CD14-positive monocyte (primary cell): ENCODE measurements at regions not wholly inside any gene's neighbourhood (a gene's known extent, or its start where the extent isn't known, plus 50 kb on each side); places are given as distances from the start of the nearest gene placed in this dataset.
A peak's percentile ranks its signal among the peaks of the same experiment; 100 is the strongest.

Experiments
- DNase-seq, 3 donors: peaks; one replicate each; pipeline ENCODE4 v3.0.0-alpha.2; 2011 to 2022
- H2AFZ ChIP-seq: 2 replicates; pipeline ENCODE4 v1.6.0; 2012; ENCODE audit warnings: mild to moderate bottlenecking, low read depth, low read length, inconsistent platforms; ENCODE audit not compliant: insufficient read depth, poor library complexity, severe bottlenecking
- H3K27ac ChIP-seq, 2 donors: 1 replicate in 1 of 2; 2 replicates in 1 of 2; pipeline ENCODE4 v1.5.1; 2012 to 2013; ENCODE audit warnings: low read length in 2 of 2, control low read depth in 1 of 2, inconsistent platforms in 1 of 2, low read depth in 1 of 2, mild to moderate bottlenecking in 1 of 2
- H3K27me3 ChIP-seq, 2 donors: one replicate each; pipeline versions ENCODE4 v1.6.0 to v1.6.1; 2011 to 2013; ENCODE audit warnings: low read length in 2 of 2; ENCODE audit not compliant: control insufficient read depth in 2 of 2, insufficient read depth in 2 of 2
- H3K36me3 ChIP-seq, 2 donors: replicated peaks in 1 of 2; 1 replicate in 1 of 2; 2 replicates in 1 of 2; pipeline versions ENCODE4 v1.5.1 to v1.6.1; 2012 to 2013; ENCODE audit warnings: low read length in 2 of 2, control low read depth in 1 of 2, inconsistent platforms in 1 of 2, mild to moderate bottlenecking in 1 of 2; ENCODE audit not compliant: insufficient read depth in 2 of 2, control insufficient read depth in 1 of 2
- H3K4me1 ChIP-seq, 2 donors: 1 replicate in 1 of 2; 2 replicates in 1 of 2; pipeline versions ENCODE4 v1.5.1 to v1.6.1; 2012 to 2013; ENCODE audit warnings: low read length in 2 of 2, control low read depth in 1 of 2, inconsistent platforms in 1 of 2, mild to moderate bottlenecking in 1 of 2, moderate library complexity in 1 of 2; ENCODE audit not compliant: insufficient read depth in 2 of 2, control insufficient read depth in 1 of 2
- H3K4me2 ChIP-seq: replicated peaks from 2 replicates; pipeline ENCODE3; 2012; ENCODE audit warnings: low read length, moderate library complexity, mild to moderate bottlenecking; ENCODE audit not compliant: poor library complexity, severe bottlenecking; ENCODE audit errors: extremely low read depth
- H3K4me3 ChIP-seq, 3 experiments: fragments of 200-600 bp in 1 of 3; sonication (generic) in 1 of 3; replicated peaks in 1 of 3; 1 replicate in 2 of 3; 2 replicates in 1 of 3; pipeline ENCODE4 v1.5.1; 2011 to 2013; ENCODE audit warnings: low read length in 3 of 3, mild to moderate bottlenecking in 3 of 3, control low read depth in 2 of 3, low read depth in 2 of 3, inconsistent platforms in 1 of 3, moderate library complexity in 1 of 3
- H3K79me2 ChIP-seq: 2 replicates; pipeline ENCODE4 v1.6.0; 2012; ENCODE audit warnings: mild to moderate bottlenecking, control low read depth, inconsistent platforms, low read length, moderate library complexity; ENCODE audit not compliant: insufficient read depth
- H3K9ac ChIP-seq: 2 replicates; pipeline ENCODE4 v1.6.0; 2017; ENCODE audit warnings: low read length, mild to moderate bottlenecking; ENCODE audit not compliant: insufficient read depth, poor library complexity, severe bottlenecking
- H3K9me3 ChIP-seq, 2 donors: replicated peaks in 1 of 2; 1 replicate in 1 of 2; 2 replicates in 1 of 2; pipeline versions ENCODE4 v1.5.1 to v1.6.1; 2012 to 2013; ENCODE audit warnings: low read length in 2 of 2, control low read depth in 1 of 2; ENCODE audit not compliant: control insufficient read depth in 1 of 2, insufficient read depth in 1 of 2
- H4K20me1 ChIP-seq: 2 replicates; pipeline ENCODE4 v1.6.0; 2012; ENCODE audit warnings: mild to moderate bottlenecking, low read length, control low read depth, moderate library complexity; ENCODE audit not compliant: insufficient read depth
- H3K27ac Mint-ChIP-seq, 7 donors: one replicate each; pipeline ENCODE4 v1.8.0; 2020; ENCODE audit warnings: mild to moderate bottlenecking in 7 of 7, mixed read lengths in 7 of 7, moderate library complexity in 6 of 7, inconsistent platforms in 2 of 7
- H3K27me3 Mint-ChIP-seq, 3 donors: one replicate each; pipeline ENCODE4 v1.8.0; 2021 to 2022; ENCODE audit warnings: low read depth in 3 of 3, mild to moderate bottlenecking in 3 of 3, mixed read lengths in 3 of 3, moderate library complexity in 3 of 3, inconsistent platforms in 1 of 3
- H3K36me3 Mint-ChIP-seq, 2 donors: one replicate each; pipeline ENCODE4 v1.8.0; 2020; ENCODE audit warnings: mixed read lengths in 2 of 2, inconsistent platforms in 1 of 2, mild to moderate bottlenecking in 1 of 2
- H3K4me1 Mint-ChIP-seq: one replicate; pipeline ENCODE4 v1.8.0; 2020; ENCODE audit warnings: mild to moderate bottlenecking, mixed read lengths
- H3K4me3 Mint-ChIP-seq, 2 donors: one replicate each; pipeline ENCODE4 v1.8.0; 2020; ENCODE audit warnings: mild to moderate bottlenecking in 2 of 2, mixed read lengths in 2 of 2, moderate library complexity in 1 of 2
- H3K9me3 Mint-ChIP-seq, 7 donors: one replicate each; pipeline ENCODE4 v1.8.0; 2020 to 2022; ENCODE audit warnings: mixed read lengths in 7 of 7, mild to moderate bottlenecking in 6 of 7, moderate library complexity in 6 of 7, inconsistent platforms in 2 of 7
- WGBS: methylation state at CpG from one replicate; pipeline ENCODE4 v1.1.5; 2013; ENCODE audit warnings: missing lambda C conversion rate; ENCODE audit not compliant: insufficient coverage; 5-methylcytosine and 5-hydroxymethylcytosine counted together
- intact Hi-C, 2 donors: fragments of 100-400 bp; cut with micrococcal nuclease; formaldehyde crosslinking; loops; one replicate each; pipeline versions ENCODE4 v1.15.0 to v1.15.1; 2023
- TF ChIP-seq, protein P1 (sequence below): fragments of 200-600 bp; IDR thresholded peaks from one replicate; pipeline ENCODE4 v1.8.0; 2022; ENCODE audit warnings: antibody characterized with exemption, mild to moderate bottlenecking

DNA sequence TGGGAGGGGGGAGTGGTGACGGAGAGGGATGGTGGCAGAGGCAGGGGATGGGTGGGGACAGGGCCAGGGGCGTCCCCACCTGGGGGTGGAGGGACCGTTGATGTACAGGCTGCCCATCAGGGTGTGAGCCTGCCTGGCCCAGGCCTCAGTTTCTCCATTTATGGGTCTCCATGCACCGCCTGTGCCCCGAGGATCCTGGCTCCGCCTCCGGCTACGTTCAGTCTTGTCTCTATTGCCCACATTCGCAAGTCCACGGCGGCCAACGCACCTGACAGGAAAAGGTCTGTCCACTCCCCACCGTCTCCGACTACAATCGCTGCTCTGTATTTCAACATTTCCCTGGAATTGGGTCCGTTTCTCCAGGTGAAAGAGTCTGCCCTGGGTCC is 96.3 kb upstream of the NKX1-1 start:
- DNase-seq = no peak
- H4K20me1 ChIP-seq = no peaks in the 10 kb centered on the region
- no peaks in the 10 kb centered on the region for H3K9me3 Mint-ChIP-seq
- no peaks in the 10 kb centered on the region for H3K36me3 ChIP-seq
- H3K4me1 Mint-ChIP-seq = no peaks in the 10 kb centered on the region
- H3K4me3 Mint-ChIP-seq = no peak overlapping the region
- intact Hi-C loops = no loop called here
- no peaks in the 10 kb centered on the region for H3K79me2 ChIP-seq
- H3K4me1 ChIP-seq = no peaks in the 10 kb centered on the region
- H3K9me3 ChIP-seq = no peaks in the 10 kb centered on the region
- H3K27ac Mint-ChIP-seq = peak overlapping the region in 1 of 7 donors; percentile 18
- no peak overlapping the region for H3K9ac ChIP-seq
- H3K27ac ChIP-seq = no peak overlapping the region
- no peaks in the 10 kb centered on the region for H3K36me3 Mint-ChIP-seq
- TF ChIP-seq, protein P1, sequence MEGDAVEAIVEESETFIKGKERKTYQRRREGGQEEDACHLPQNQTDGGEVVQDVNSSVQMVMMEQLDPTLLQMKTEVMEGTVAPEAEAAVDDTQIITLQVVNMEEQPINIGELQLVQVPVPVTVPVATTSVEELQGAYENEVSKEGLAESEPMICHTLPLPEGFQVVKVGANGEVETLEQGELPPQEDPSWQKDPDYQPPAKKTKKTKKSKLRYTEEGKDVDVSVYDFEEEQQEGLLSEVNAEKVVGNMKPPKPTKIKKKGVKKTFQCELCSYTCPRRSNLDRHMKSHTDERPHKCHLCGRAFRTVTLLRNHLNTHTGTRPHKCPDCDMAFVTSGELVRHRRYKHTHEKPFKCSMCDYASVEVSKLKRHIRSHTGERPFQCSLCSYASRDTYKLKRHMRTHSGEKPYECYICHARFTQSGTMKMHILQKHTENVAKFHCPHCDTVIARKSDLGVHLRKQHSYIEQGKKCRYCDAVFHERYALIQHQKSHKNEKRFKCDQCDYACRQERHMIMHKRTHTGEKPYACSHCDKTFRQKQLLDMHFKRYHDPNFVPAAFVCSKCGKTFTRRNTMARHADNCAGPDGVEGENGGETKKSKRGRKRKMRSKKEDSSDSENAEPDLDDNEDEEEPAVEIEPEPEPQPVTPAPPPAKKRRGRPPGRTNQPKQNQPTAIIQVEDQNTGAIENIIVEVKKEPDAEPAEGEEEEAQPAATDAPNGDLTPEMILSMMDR = no peak
- no peak overlapping the region for H2AFZ ChIP-seq
- H3K4me2 ChIP-seq = no peak overlapping the region
- no peak overlapping the region for H3K4me3 ChIP-seq
- H3K27me3 ChIP-seq = no peaks in the 10 kb centered on the region
- WGBS = 92% methylated on average over 15 of the region's 16 CpGs
- H3K27me3 Mint-ChIP-seq = peaks cover 6 to 8% (median 6%) of the 10 kb centered on the region in 3 donors

DNA sequence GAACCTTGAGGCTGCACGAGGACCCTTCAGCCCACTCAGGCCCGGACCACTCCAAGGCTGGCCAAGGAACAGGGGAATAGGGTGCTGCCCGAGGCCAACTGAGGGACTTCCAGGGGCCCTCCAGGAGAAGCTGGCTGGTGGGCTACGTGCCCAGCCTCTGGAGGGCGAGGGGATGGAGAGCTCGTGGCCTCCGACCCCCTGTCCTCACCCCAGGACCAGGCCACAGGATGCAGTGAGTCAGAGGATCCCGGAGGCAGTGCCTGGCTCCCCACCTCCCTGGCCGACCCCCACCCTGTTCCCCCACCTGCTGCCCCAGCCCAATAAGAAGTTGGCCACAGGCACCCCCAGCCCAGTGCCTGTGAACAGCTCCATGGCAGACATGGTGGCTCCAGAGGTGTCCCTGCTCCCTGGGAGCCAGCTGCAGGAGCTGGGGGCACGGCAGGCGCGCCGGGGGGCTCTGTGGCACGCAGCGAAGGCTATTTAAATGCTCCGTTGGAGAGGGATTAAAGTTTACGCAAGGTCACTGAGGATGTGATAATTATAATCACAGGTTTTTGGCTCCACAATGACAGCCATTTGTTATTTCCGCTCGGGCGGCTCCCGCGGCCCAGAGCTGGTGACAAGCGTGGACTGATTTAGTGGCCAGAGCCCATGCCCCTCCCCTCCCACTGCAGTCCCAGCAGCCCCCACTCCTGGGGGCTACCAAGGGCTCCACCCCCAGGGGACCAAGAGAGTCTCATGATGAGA is 95.7 kb upstream of the NKX1-1 start:
- no peak for DNase-seq
- TF ChIP-seq, protein P1 = no peak
- H3K4me3 Mint-ChIP-seq = no peak overlapping the region

More for the DNA sequence above, 95.7 kb upstream of the NKX1-1 start:
- H4K20me1 ChIP-seq = no peaks in the 10 kb centered on the region
- Mint-ChIP-seq H3K36me3 (no peaks in the 10 kb centered on the region), H3K9me3 (no peaks in the 10 kb centered on the region), H3K27ac (no peak overlapping the region), H3K27me3 (peaks cover 5 to 8% (median 6%) of the 10 kb centered on the region in 3 donors), H3K4me1 (no peaks in the 10 kb centered on the region)
- no peak overlapping the region for H3K4me3 ChIP-seq
- H3K4me1 ChIP-seq = no peaks in the 10 kb centered on the region
- WGBS = 81% methylated on average over 16 of the region's 23 CpGs
- no peak overlapping the region for H3K9ac ChIP-seq
- H3K4me2 ChIP-seq = no peak overlapping the region
- H3K36me3 ChIP-seq = no peaks in the 10 kb centered on the region
- intact Hi-C loops = no loop called here
- no peaks in the 10 kb centered on the region for H3K9me3 ChIP-seq
- H3K27ac ChIP-seq = no peak overlapping the region
- H2AFZ ChIP-seq = no peak overlapping the region
- H3K27me3 ChIP-seq = no peaks in the 10 kb centered on the region
- H3K79me2 ChIP-seq = no peaks in the 10 kb centered on the region
